ENCODE measurements at regions not wholly inside any gene's neighbourhood (a gene's known extent, or its start where the extent isn't known, plus 50 kb on each side); places are given as distances from the start of the nearest gene placed in this dataset.
"Not testable (repeated sequence)": the region's sequence is repeated elsewhere in the genome, so short reads cannot be mapped to it uniquely, and the experiment has no call there.

GRCh38 chr3:74921676-74922075 is 307.2 kb upstream of the CNTN3 start:
- POLR2A ChIA-PET: no interaction called here
- CTCF ChIA-PET: no interaction called here

- ChIA-PET POLR2A (no interaction called here), CTCF (no interaction called here)
These were observed 306.4 kb upstream of the CNTN3 start for GRCh38 chr3:74920721-74921350.

- ChIA-PET CTCF (no interaction called here), POLR2A (no interaction called here)
These were observed 302.2 kb upstream of the CNTN3 start for GRCh38 chr3:74916696-74917095.

GRCh38 chr3:74906181-74906580 is 291.7 kb upstream of the CNTN3 start:
- ChIA-PET CTCF (no interaction called here), POLR2A (no interaction called here)

GRCh38 chr3:74905478-74905877 is 291.0 kb upstream of the CNTN3 start:
- ChIA-PET CTCF (no interaction called here), POLR2A (no interaction called here)

- CTCF ChIA-PET: no interaction called here
- POLR2A ChIA-PET: no interaction called here
These were observed 290.2 kb upstream of the CNTN3 start for GRCh38 chr3:74904646-74905045.

GRCh38 chr3:74899796-74900516 is 285.5 kb upstream of the CNTN3 start:
- CTCF ChIA-PET, POLR2A ChIA-PET: not testable (repeated sequence)

GRCh38 chr3:74897006-74897405 is 282.5 kb upstream of the CNTN3 start:
- CTCF ChIA-PET: no interaction called here
- POLR2A ChIA-PET: no interaction called here

- ChIA-PET CTCF (no interaction called here), POLR2A (no interaction called here)
These were observed 276.9 kb upstream of the CNTN3 start for GRCh38 chr3:74891312-74891711.

- ChIA-PET CTCF (no interaction called here), POLR2A (no interaction called here)
These were observed 269.2 kb upstream of the CNTN3 start for GRCh38 chr3:74883690-74884089.

GRCh38 chr3:74883222-74883621 is 268.8 kb upstream of the CNTN3 start:
- ChIA-PET CTCF (no interaction called here), POLR2A (no interaction called here)

- ChIA-PET POLR2A (no interaction called here), CTCF (no interaction called here)
These were observed 265.8 kb upstream of the CNTN3 start for GRCh38 chr3:74880237-74880636.

- POLR2A ChIA-PET: no interaction called here
- CTCF ChIA-PET: no interaction called here
These were observed 252.0 kb upstream of the CNTN3 start for GRCh38 chr3:74866357-74867030.

- CTCF ChIA-PET: no interaction called here
- POLR2A ChIA-PET: no interaction called here
These were observed 248.0 kb upstream of the CNTN3 start for GRCh38 chr3:74862476-74862875.

GRCh38 chr3:74861211-74861610 is 246.8 kb upstream of the CNTN3 start:
- ChIA-PET CTCF (no interaction called here), POLR2A (no interaction called here)

GRCh38 chr3:74858086-74858485 is 243.6 kb upstream of the CNTN3 start:
- ChIA-PET CTCF (no interaction called here), POLR2A (no interaction called here)

- POLR2A ChIA-PET: no interaction called here
- CTCF ChIA-PET: no interaction called here
These were observed 235.9 kb upstream of the CNTN3 start for GRCh38 chr3:74850381-74850780.

GRCh38 chr3:74847093-74847492 is 232.6 kb upstream of the CNTN3 start:
- ChIA-PET POLR2A (no interaction called here), CTCF (no interaction called here)

- CTCF ChIA-PET: no interaction called here
- POLR2A ChIA-PET: no interaction called here
These were observed 230.6 kb upstream of the CNTN3 start for GRCh38 chr3:74845081-74845480.

- ChIA-PET CTCF (no interaction called here), POLR2A (no interaction called here)
These were observed 230.0 kb upstream of the CNTN3 start for GRCh38 chr3:74844428-74844827.

GRCh38 chr3:74842649-74843048 is 228.2 kb upstream of the CNTN3 start:
- ChIA-PET CTCF (no interaction called here), POLR2A (no interaction called here)

- ChIA-PET CTCF (no interaction called here), POLR2A (no interaction called here)
These were observed 227.7 kb upstream of the CNTN3 start for GRCh38 chr3:74842141-74842540.

All from activated CD8-positive, alpha-beta memory T cell treated with anti-CD3 and anti-CD28 coated beads for 36 hours (primary cell).